GM12891 (cell line): ENCODE measurements at regions not wholly inside any gene's neighbourhood (a gene's known extent, or its start where the extent isn't known, plus 50 kb on each side); places are given as distances from the start of the nearest gene placed in this dataset.
"Not testable (repeated sequence)": the region's sequence is repeated elsewhere in the genome, so short reads cannot be mapped to it uniquely, and the experiment has no call there.

Source experiments
- DNase-seq: peaks from one replicate; pipeline ENCODE4 v3.0.0; 2011; ENCODE audit warnings: low spot score; ENCODE audit not compliant: insufficient read length
- FAIRE-seq: peaks from 2 replicates; lab custom pipeline; 2011; peaks lifted over from hg19 to GRCh38; lab: Jason Lieb, UNC
- PAX5 ChIP-seq: IDR thresholded peaks from 2 replicates; pipeline ENCODE4 v1.6.1; 2011; ENCODE audit warnings: low read length, moderate library complexity, mild to moderate bottlenecking; ENCODE audit not compliant: insufficient read depth, severe bottlenecking
- POLR2A ChIP-seq: IDR thresholded peaks from 2 replicates; pipeline ENCODE4 v1.6.1; 2011; ENCODE audit warnings: low read depth, low read length, control low read depth
- POLR2AphosphoS5 ChIP-seq: IDR thresholded peaks from 2 replicates; pipeline ENCODE4 v1.6.1; 2011; ENCODE audit warnings: low read depth, low read length, control low read depth
- POU2F2 ChIP-seq: IDR thresholded peaks from 2 replicates; pipeline ENCODE4 v1.6.1; 2011; ENCODE audit warnings: low read depth, mild to moderate bottlenecking, control low read depth, low read length, moderate library complexity
- SPI1 ChIP-seq: IDR thresholded peaks from 2 replicates; pipeline ENCODE4 v1.6.1; 2011; ENCODE audit warnings: low read depth, low read length, control low read depth
- TAF1 ChIP-seq: IDR thresholded peaks from 2 replicates; pipeline ENCODE4 v1.6.1; 2011; ENCODE audit warnings: low read depth, low read length, control low read depth

DNA sequence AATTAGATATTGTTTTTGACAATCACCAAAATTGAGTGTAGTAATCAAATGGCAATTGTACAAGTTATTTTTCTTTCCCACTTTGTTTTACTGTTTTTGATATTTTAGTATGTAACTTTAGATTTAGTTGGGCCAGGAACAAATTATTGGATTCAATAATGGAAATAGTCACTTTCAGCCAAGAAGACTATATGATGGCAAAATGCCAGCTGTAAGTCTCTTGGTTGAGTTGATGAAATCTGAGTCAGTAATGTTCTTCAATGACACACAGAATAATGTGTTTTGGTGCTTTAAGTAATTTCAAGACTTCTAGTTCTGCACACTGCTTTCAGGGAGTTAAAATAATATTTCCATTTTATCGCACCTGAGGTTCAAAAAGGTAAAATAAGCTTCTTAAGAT, 2022.0 kb upstream of the CELF4 start:
- DNase-seq, result no peak
- no peak for FAIRE-seq
- TF ChIP-seq PAX5 (no peak), POLR2A (no peak), POLR2AphosphoS5 (no peak), SPI1 (no peak), POU2F2 (no peak), TAF1 (no peak)

DNA sequence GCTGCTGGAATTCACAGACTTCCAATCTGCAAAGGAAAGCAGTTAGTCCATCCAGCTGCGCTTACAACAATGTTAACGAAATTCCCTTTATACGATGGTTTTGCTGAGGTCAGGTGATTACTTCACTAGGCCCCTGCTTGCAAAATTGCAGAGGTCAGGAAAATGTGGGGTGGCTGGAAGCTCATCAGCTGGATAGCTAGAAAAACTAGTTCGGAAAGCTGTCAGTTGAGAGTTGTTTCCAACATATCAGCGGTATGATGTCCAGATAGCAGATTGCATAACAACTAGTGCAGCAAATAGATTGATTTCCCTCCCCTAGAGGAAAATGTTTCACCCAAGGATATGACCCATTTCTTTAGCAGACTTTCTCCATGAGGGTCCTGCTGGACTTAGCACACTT, 2021.1 kb upstream of the CELF4 start:
- DNase-seq, result no peak
- TF ChIP-seq POU2F2, result no peak
- no peak for TF ChIP-seq POLR2AphosphoS5
- TF ChIP-seq TAF1, result no peak
- TF ChIP-seq PAX5, result no peak
- no peak for TF ChIP-seq SPI1
- no peak for TF ChIP-seq POLR2A
- no peak for FAIRE-seq

DNA sequence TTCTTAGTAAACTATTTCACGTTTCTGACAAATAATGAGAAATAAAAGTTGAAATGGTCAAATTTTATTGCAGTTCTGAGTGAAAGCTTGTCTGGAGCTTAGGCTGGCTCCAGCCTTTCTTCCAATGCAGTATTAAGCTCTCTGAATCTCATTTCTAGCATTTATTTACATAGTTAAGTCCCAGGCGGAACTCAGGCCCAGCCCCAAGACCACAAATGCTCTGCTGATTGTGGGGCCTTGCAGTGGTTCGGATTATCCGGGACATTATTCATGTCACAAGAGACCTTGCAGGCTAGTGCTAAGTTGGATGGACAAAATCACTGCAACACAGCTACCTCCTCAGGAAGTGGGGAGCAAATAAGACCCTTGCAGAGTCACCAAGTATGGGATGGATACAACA, 2009.3 kb upstream of the CELF4 start:
- no peak for FAIRE-seq
- TF ChIP-seq PAX5, result no peak
- no peak for TF ChIP-seq POLR2A
- TF ChIP-seq SPI1, result no peak
- TF ChIP-seq POLR2AphosphoS5, result no peak
- no peak for DNase-seq

DNA sequence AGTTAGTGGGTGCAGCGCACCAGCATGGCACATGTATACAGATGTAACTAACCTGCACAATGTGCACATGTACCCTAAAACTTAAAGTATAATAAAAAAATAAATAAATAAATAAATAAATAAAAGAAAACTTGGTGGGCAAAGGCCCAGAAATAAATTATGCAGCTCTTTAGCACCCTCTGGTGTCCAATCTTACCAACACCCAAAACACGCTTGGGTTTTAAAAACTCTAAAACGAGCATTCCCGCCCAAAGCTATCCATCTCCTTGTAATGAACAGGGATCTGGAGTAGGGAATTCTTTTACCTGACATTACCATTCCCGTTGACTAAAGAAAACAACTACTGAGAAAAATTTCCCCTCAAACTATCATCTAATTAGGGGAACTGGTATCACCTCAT, 2005.9 kb upstream of the CELF4 start:
- FAIRE-seq, result no peak
- TF ChIP-seq TAF1 (no peak), POLR2A (no peak), SPI1 (no peak), POU2F2 (no peak), POLR2AphosphoS5 (no peak), PAX5 (no peak)
- DNase-seq, result no peak

- FAIRE-seq, DNase-seq: not testable (repeated sequence)
Observed at GRCh38 chr18:39565551-39566230, 2000.1 kb upstream of the CELF4 start.

DNA sequence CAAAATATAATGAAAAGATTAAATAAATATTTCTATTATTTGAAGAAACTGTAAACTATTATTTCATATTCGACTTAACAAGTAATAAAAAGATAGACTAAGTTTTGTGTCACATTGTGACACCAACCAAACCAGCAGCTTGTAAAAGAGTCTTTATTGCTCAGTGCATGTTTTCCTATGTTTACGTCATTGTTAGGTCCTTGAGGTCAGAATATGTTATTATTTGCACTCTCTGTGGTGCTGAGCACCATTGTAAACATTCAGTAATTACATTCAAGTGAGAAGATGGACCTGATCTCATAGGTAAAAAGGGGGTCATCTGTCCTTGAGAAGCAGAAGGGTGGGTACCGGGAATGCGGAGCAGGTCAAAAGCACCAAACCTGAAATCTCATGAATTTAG, 1999.1 kb upstream of the CELF4 start:
- FAIRE-seq, result no peak
- DNase-seq, result no peak
- TF ChIP-seq POU2F2 (no peak), POLR2A (no peak), TAF1 (no peak), PAX5 (no peak), SPI1 (no peak), POLR2AphosphoS5 (no peak)

- TF ChIP-seq POLR2AphosphoS5 (no peak), POLR2A (no peak), PAX5 (no peak), SPI1 (no peak), TAF1 (no peak), POU2F2 (no peak)
- FAIRE-seq (no peak), DNase-seq (no peak)
Observed at GRCh38 chr18:39561126-39561525, 1995.5 kb upstream of the CELF4 start.

- FAIRE-seq (no peak), DNase-seq (no peak)
Observed at GRCh38 chr18:39558658-39559057, 1993.1 kb upstream of the CELF4 start.

DNA sequence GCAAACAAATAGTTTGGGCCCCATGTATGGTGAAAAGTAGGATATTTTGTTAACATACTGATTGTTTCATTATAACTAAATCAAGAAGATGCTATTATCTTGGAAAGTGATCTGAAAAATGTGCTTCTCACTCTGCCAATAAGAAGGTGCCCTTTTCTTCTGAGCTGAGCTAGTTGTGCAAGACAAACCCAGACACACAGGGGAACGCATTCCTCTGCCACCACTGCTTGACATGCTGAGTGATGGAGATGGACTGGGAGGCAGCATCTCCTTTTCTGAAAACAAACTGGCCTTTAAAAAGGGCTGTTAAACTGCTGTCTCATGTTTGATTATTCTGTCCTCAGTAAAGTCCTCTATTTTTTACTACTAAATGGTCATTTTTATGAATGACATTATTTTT, 1989.9 kb upstream of the CELF4 start:
- FAIRE-seq (no peak), DNase-seq (no peak)
- no peak for TF ChIP-seq TAF1
- TF ChIP-seq PAX5, result no peak
- TF ChIP-seq SPI1, result no peak
- no peak for TF ChIP-seq POLR2A
- TF ChIP-seq POU2F2, result no peak
- TF ChIP-seq POLR2AphosphoS5, result no peak

More at GRCh38 chr18:39558658-39559057, 1993.1 kb upstream of the CELF4 start:
- no peak for TF ChIP-seq SPI1
- TF ChIP-seq POLR2AphosphoS5, result no peak
- no peak for TF ChIP-seq TAF1
- TF ChIP-seq POLR2A, result no peak
- TF ChIP-seq POU2F2, result no peak
- TF ChIP-seq PAX5, result no peak

GRCh38 chr18:39550701-39551100, 1985.1 kb upstream of the CELF4 start:
- FAIRE-seq, result no peak
- DNase-seq, result no peak
- TF ChIP-seq PAX5 (no peak), SPI1 (no peak), TAF1 (no peak), POLR2A (no peak), POLR2AphosphoS5 (no peak), POU2F2 (no peak)
